A172 (cell line): ENCODE measurements at regions not wholly inside any gene's neighbourhood (a gene's known extent, or its start where the extent isn't known, plus 50 kb on each side); places are given as distances from the start of the nearest gene placed in this dataset.

Experiments
- DNase-seq: peaks from one replicate; pipeline ENCODE4 v3.0.0-alpha.2; 2015; ENCODE audit warnings: low spot score

DNA sequence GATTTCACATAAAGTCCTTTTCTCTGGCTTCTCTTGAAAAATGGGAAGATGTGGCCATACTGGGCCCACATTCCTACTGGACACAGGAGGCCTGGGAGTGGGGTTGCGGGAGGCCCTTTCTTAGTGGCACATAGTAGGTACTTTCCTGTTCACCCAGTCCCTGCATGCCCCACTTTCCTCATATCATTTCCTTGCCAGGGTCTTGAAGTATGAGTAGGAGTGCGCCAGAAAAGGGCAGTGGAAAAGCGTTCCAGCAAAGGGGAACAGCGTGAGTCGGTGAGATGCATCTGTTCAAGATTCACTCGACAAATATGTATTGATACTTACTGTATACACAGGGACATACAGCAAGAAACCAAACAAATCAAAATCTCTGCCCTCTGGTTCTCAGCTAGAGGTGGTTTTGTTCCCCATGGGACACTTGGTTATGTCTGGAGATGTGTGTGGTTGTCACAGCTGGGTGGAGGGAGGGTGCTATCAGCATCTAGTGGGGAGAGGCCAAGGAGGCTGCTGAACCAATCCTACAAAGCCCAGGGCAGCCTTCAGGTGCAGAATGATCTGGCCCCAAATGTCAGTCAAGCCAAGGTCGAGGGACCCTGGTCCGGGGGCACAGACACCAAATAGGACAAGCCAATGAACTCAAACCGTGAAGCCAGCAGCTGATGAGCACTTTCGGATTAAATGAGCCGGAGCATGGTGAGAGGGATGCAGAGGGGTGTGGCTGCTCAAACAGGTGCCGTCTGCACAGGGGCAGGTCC lies 151.4 kb downstream of the CEBPB start:
- DNase-seq = no peak

DNA sequence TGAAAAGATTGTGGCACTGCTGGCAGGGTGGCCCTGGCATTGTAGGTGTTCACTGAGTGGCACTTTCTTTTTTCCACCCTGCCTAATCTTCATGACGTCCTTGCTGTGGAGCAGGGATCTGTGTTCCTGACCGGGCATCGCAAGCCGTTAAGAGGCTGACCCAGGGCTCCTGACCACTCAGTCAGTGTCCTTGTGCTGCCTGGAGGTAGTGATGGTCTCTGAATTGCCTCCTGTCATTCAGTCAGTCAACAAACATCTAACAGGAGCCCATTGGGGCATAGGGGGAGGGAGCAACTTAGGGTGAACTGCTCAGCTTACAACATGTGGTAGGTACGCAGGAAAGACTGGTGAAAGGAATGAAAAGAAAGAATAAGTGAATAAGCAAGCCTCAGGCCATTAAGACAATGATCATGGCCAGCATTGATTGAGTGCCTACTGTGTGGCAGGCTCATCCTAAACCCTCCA lies 152.0 kb downstream of the CEBPB start:
- DNase-seq = no peak

DNA sequence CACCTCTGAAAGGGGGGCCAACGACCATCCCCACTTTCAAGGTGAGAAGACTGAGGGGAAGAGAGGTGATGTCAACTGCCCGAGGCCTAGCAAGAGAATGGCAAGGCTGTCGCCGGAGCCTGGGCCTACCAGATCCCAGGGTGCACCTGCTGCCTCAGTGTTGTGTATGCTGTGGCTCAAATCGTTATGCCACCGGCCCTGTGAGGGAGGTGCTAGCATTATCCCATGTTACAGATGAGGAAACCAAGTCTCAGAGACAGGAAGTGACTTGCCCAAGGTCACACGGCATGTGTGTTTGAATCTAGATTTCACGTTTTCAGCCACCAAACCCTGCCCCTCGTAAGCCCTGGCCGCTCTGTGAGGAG lies 152.5 kb downstream of the CEBPB start:
- DNase-seq = no peak

DNA sequence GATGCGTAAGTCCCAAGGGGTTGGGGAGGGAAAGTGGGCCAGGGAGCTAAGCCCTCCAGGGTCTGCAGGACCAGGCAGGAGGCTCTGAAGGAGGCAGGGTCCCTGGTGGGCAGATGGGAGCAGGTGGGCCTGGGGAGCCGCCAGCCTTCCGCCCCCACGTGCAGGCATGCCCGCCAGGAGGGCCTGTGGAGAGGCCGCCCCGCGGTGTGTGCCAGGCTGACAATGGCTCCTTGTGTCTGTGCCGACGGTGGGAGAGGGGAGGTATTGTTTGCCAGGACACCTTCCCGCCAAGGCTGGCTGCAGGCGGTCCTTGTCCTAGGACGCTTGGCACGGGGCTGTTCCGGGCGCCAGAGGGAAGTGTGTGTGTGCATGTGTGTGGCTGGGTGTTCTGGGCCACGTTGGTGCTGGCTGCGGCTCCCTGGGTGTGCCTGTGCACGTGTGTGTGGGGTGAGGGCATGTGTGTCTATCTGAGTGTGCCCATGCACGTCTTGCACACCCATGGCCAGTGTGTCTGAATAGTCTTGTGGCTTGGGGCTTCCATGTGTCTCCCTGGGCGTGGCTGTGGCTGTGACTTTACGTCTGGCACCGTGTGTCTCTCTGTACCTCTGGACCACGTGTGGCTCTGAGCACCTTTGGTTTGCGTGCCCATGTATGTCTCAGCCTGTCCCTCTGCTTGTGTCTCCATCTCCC lies 153.0 kb downstream of the CEBPB start:
- DNase-seq = no peak

DNA sequence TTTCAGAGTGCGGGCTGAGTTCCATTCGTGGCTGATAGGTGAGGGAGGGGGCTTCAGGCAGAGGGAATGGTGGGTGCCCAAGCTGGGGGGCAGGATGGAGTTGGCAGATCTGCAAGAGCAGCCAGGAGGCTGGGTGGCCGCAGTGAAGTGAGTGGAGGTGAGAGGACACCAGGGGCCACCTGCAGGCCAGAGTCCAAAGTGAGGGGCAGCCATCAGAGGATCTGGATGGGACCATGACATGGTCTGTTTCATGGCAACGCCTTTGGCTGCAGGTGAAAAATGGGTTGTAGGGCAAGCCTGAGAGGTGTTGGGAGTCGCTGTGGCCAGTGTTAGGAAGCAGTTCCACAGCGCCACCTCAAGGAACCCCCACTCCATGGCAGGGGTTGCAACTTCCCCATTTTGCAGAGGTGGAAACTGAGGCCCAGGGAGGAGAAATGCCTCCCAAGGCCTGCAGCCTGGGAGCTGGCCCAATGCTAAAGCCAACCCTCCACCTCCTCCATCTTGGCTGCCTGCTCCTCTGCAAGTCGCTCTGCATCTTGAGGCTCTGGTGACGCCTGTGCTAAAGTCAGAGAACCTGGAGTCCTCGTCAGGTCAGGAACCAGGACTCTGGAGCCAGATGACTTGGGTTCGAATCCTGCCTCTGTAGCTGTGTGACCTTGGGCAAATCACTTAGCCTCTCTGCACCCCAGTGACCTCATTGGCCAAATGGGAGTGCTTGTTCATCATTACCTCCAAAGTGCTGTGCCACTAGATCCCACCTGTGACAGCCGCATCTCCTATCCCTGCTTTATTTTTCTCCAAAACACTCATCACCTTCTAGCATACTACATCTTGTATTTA lies 153.8 kb downstream of the CEBPB start:
- no peak for DNase-seq

DNA sequence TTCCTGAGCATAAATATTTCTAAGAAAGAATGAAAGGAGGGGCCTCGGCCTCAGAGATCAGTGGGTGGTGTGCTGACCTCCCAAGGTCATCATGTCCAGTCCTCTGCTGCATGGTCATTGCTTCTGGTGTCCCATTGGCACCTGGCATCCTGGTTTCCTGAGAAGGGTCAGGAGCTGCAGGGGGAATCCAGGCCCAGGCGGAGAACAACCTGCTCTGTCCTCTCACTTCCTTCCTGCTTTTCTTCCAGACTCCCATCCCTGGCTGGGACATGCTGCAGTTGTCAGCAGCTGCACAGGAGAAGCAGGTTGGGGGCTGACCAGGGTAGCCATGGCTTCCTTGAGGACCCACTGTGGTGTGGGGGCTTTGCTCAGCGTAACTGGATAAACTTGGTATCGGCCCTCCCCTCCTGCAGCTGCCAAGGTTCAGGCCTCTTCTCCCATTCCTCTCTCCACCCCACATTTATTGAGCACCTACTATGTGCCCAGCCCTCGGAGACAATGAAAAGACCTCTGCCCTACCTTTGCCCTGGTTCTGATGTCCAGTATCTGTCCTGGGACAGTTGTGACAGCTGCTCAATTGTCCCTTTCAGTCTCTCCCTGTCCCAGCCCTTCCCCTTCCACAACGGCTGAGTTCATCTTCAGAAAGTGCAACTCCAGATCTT lies 155.2 kb downstream of the CEBPB start:
- DNase-seq = no peak

DNA sequence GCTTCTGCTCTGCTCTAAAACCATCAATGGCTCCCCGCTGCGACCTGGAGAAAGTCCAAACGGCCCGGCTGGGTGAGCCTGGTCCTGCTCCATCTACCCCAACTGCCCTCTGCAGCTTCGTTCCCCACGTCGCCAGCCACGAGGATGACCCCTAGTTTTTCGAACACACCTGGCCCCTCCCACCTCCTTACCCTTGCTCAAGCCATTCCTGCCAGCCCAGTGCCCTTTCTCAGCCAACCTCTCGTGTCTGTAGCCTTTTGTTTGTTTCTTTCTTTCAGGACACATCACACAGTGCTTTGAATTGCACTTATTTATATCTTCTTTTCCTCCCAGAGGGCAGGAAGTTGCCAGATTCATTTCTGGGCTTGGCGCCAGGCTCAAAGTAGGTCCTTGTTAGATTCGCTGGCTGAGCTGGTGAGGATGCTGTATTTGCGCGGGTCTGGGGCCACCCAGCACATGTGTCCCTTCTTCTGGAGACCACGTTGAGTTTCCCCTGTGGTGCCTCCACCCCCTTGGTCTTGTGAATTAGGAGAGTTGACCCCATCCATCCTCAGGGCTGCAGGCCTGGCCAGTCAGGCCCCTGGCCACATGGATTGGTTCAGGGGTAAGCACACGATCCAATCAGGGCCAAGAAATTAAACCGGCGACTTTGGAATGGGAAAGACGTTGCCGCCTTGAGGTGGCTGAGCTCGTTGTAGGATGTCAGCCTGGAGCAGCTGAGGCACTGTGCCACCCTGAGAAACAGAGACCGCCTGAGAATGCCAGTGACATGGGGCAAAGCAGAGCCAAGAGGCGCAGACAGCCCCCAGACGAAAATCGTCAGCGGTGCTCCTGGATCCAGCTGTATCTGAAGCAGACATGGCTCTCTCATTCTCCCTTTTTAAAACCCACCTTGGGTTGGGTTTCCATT lies 156.0 kb downstream of the CEBPB start:
- DNase-seq = peak; percentile 85

DNA sequence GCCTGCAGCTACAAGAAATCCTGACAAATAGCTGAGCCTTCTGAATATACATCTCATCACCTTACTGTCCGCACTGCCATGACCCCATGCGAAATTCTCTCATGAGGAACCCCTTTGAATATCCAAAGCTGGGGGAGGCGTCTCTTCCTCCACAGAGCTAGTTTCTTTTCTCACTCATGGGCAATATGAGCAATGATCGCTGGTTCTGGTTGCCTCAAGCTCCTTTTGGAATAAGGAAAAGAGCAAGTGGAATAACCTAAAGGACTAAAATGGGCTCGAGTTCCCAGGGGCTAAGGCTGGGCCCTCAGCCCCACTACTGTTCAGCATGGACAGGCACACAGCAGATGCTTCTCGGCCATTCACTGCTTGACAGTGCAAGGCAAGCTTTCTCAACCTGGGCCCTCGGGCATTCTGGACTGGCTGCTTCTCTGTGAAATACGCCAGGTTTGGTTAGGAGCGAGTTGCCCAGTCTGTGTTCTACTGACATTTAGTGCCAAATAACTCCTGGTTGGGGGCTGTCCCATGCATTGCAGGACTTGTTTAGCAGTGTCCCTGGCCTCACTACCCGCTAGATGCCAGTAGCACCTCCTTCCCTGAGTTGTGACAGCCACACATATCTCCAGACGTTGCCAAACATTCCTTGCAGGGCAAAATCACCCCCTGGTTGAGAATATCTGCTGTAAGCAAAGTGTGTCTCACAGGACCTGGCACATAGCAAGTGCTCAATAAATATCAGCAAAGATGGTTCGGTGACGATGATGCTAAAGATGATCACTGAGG lies 156.8 kb downstream of the CEBPB start:
- no peak for DNase-seq

DNA sequence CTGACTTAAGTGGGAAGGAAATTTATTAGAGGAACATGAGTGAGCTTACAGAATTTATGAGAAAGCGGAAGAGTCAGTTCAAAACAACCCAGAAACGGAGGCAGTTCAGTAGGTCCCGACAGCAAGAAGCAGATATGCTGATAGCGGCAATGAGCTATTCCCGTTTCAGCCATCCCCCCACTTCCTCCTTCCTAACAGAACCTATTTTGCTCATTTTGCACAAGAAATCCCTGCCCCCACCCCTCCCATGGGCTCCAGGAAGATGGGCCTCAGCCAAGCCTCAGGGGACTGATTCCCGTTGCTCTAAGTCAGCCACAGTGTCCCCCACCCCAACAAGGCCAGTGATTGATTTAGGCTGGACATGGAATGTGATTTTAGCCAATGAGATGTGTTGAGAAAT lies 157.5 kb downstream of the CEBPB start:
- no peak for DNase-seq

DNA sequence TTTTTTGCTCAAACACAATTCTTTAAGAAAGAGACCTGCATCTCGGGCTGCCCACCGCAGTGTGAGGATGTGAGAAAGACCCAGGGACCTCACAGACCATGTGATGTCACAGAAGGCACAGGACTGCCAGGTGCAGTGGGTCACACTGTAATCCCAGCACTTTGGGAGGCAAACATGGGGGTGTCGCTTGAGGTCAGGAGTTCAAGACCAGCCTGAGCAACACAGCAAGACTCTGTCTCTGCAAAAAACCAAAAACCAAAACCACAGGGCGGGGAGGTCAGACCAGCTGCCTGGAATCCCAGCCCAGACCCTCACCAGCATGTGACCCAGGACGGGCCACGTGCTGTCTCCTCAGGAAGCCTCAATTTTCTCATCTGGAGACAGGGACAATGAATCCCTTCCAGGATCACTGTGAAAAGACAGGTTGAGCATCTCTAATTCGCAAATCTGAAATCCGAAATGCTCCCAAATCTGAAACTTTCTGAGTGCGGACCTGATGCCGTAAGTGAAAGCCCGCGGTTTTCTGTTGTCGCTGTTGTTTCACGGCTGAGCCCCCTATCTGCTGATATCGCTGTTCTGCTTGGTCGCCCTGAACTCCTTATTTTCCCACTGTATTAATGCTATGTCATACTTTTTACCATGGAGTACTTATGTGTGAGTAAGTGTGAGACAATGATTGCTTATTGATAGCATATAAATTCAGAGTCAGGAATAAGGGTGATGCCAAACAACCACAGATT lies 159.5 kb upstream of the PTPN1 start:
- DNase-seq = no peak

DNA sequence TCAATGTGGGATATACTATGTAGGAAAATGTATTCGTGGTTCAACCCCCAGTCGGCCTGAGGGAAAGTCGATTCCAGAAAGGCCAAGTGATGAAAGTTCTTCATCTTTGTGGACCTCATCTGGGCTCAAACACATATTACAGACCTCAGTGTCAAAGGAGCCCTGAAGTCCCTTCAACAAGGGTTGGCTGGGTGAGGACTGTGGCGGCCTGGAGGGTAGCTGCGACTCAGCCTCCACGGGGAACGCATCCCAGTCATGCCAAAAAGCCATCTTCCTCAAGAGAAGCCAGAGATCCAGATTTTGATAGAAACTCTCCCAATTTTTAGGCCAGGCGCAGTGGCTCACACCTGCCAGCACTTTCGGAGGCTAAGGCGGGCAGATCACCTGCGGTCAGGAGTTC lies 158.6 kb upstream of the PTPN1 start:
- no peak for DNase-seq

DNA sequence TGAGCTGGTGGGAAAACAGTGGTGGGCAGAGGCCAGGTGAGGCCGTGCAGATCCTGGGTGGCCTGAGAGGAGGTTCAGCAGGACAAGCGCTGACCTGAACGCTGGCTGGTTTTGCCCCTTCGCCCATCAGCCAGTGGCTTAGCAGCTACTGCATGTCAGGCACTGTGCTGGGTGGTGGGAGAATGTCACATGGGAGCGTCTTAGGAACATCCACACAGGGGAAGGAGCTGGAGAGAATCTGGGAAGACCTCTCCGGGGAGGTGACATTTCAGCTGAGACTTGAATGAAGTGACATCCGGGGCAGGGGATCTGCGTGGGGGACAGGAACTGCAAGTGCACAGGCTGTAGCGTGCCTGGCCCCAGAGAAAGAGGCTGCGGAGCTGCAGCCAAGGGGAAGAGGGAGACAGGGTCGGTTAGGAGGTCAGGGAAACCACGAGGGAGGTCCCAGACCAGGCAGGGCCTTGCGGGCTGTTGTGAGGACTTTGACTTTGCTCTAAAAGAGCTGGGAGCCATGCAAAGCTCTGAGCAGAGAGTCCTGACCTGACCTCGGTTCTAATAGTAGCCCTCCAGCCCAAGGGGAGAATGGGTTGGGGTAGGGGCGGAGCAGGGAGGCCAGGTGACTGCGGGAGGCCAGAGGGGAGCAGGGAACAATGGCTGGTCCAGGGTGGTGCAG lies 156.8 kb upstream of the PTPN1 start:
- DNase-seq = no peak

DNA sequence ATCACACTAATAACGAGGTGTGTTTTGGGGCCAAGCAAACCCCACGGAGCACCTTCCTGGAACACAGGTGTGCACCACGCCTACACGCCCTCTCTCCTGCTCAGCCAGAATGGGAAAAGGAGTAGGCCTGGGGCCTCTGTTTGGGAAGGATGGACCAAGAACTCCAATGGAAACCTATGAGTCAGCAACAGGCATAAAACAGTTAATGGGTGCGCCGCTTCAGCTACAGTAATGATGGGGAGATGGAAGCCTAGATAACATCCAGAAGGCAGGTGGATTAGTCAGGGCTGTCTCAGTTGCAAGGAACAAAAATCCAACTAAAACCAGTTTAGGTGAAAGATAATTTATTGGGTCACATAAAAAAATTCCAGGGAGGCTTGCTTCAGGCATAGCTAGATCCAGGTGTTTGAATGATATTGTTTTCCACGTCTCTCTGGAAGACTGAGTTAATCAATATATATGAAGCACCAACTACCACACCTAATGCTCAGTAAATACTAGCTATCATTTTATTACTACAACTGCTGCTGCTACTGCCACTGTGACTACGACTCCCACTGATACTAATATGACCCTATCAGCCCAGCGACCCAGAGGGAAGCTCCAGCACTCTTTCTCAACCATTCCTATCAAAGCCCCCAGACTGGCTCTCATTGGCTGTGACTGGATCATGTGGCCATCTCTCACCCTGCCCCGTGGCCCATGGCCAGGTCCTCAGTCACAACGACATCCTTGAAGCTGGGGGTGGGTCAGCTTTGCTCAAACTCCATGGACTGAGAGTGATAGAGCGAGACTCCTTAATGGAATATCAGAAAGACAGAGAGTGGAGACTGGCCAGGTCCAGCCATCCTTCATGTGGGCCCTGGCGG lies 155.2 kb upstream of the PTPN1 start:
- DNase-seq = no peak

DNA sequence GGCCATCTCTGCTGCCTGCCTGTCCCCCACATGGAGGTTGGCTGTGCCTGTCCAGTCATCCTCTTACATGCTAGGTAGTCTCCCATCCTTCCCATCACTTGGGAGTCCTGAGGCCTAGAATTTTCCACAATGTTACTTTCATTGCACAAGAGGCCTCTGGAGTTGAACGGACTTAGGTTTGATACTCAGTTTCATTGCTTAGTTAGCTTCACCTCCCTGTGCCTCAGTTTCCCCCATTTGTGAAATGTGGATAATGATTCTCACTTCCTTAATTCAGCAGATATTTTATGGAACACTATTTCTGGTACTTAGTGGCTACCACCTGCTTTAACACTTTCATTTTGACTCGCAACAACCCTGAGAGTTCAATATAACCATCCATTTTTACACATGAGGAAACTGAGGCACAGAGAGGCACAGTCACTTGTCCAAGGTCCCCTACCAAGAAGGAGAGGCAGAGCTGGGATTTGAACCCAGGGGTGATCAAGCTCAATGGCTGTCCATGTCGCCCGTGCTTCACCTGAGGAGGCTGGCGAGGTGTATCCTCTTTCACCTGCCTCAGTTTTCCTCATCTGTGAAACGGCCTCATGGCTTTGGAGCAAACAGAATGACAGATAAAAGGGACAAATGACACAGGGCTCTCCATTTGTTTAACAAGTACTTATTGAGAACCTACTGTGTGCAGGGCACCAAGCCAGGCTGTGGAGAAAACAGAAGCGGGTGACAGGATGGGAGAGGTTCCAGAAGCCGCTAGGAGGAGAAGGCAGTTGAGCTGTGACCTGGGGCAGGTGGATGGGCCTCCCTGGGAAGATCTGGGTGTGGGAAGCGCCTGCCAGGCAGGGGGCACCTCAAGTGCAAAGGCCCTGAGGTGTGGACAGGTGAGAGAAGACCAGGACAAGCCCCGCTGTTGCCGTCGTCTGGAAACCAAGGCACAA lies 154.3 kb upstream of the PTPN1 start:
- no peak for DNase-seq

DNA sequence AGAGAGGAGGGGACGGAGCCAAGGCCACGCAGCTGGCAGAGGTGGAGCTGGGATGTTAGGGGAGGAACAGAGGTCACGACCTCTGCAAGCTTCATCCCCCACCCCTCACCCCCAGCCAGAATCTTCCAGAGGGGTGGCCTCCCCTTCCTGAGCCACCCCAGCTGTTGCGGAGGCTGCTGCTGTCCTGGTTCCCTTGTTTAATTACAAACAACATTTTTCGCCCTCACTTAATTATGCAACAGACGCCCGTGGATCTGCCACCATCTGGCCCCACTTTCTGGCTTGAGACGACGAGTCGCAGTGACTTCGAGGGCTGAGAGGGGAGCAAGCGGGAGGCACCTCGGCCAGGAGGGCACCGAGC lies 153.7 kb upstream of the PTPN1 start:
- DNase-seq = no peak

DNA sequence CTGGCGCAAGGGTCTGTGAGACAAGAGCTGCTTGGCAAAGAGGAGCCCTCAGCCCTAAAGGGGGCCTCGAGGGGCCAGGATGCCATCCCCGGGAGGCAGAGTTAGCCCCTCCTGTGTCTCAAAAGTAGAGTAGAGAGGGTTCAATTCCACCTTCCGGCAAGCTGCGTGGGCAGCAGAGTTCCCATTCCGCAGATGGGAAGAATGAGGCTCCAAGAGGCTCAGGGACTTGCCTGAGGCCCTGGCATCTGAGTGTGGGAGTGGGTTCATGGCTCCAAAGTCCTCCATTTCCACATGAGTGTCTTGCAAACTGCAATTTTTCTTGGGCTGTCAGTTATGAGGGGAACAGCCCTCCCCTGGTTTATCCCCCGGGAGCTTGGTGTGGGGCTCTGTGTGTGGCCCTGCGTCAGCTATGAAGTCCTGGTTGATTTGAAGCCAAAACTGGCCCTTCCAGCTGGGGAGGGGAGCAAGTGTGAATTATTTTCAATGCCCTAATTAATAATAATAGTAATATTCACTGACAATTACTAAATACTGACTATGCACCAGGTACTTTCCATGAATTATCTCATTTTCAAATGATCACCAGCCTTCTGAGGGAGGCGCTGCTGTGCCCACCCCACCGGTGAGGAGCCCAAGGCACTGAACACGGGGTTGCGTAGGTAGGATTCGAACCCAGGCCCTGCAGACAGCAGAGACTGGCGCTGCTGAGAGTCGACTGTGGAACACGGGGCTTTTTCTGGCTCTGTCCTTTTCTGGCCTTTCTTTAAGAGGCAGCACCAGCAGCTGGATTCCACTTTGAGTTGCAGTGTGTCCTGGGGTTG lies 153.0 kb upstream of the PTPN1 start:
- DNase-seq = no peak
